RWPE1 (cell line): ENCODE measurements at regions not wholly inside any gene's neighbourhood (a gene's known extent, or its start where the extent isn't known, plus 50 kb on each side); places are given as distances from the start of the nearest gene placed in this dataset.

Experiments used
- CTCF ChIA-PET: fragments of 350-600 bp; sonication (Branson Sonifier 250); formaldehyde crosslinking; extraction: SDS; loops from one replicate; lab custom pipeline; 2021; lab: Yijun Ruan, JAX
- POLR2A ChIA-PET: fragments of 400-600 bp; formaldehyde crosslinking; extraction: SDS; loops from one replicate; lab custom pipeline; 2020; ENCODE audit warnings: antibody characterized with exemption; ENCODE audit not compliant: low non-redundant PET; lab: Yijun Ruan, JAX
- DNase-seq: peaks from one replicate; pipeline ENCODE4 v3.0.0; 2012; ENCODE audit warnings: low spot score
- H3K27ac ChIP-seq: fragments of 450-650 bp; 2 replicates; pipeline ENCODE4 v1.5.1; 2017
- CTCF ChIP-seq: fragments of 450-650 bp; conservative IDR thresholded peaks from 2 replicates; pipeline ENCODE4 v1.5.1; 2017; ENCODE audit warnings: low read depth, mild to moderate bottlenecking

GRCh38 chr5:135124128-135124527 is 90.1 kb upstream of the PITX1 start:
- H3K27ac ChIP-seq = no peak overlapping the region
- POLR2A ChIA-PET = no interaction called here
- CTCF ChIA-PET = interaction anchor here (0.6 kb wide), 2 partner anchors 42 to 58 kb away, joined by 3 to 4 read pairs; no protein-coding TSS in a partner anchor
- no peak for TF ChIP-seq CTCF
- no peak for DNase-seq

- CTCF ChIA-PET = no interaction called here
- POLR2A ChIA-PET = no interaction called here
- DNase-seq = no peak
- H3K27ac ChIP-seq = no peak overlapping the region
- no peak for TF ChIP-seq CTCF
These were observed 88.8 kb upstream of the PITX1 start for GRCh38 chr5:135122797-135123196.

GRCh38 chr5:135120951-135121350 is 86.9 kb upstream of the PITX1 start:
- CTCF ChIA-PET = no interaction called here
- DNase-seq = no peak
- POLR2A ChIA-PET = no interaction called here

GRCh38 chr5:135119481-135119880 is 85.5 kb upstream of the PITX1 start:
- no peak overlapping the region for H3K27ac ChIP-seq
- ChIA-PET CTCF (interaction anchor here (1.2 kb wide), 1 partner anchor 18 kb away, joined by 4 read pairs; no protein-coding TSS in a partner anchor), POLR2A (no interaction called here)
- no peak for TF ChIP-seq CTCF
- no peak for DNase-seq

More at GRCh38 chr5:135120951-135121350, 86.9 kb upstream of the PITX1 start:
- H3K27ac ChIP-seq = no peak overlapping the region
- TF ChIP-seq CTCF = no peak

GRCh38 chr5:135117590-135117989 is 83.6 kb upstream of the PITX1 start:
- CTCF ChIA-PET = no interaction called here
- no peak overlapping the region for H3K27ac ChIP-seq
- POLR2A ChIA-PET = no interaction called here
- TF ChIP-seq CTCF = no peak
- no peak for DNase-seq

GRCh38 chr5:135116160-135116561 is 82.1 kb upstream of the PITX1 start:
- no peak for TF ChIP-seq CTCF
- peak overlapping the region; percentile 64 for H3K27ac ChIP-seq
- DNase-seq = no peak
- POLR2A ChIA-PET = no interaction called here
- CTCF ChIA-PET = interaction anchor here (0.7 kb wide), 2 partner anchors 32 to 58 kb away, joined by 3 read pairs; no protein-coding TSS in a partner anchor

- no peak for DNase-seq
- ChIA-PET POLR2A (no interaction called here), CTCF (interaction anchor here (0.7 to 1.3 kb wide), 2 partner anchors 31 to 71 kb away, joined by 3 to 4 read pairs; no protein-coding TSS in a partner anchor)
- no peak for TF ChIP-seq CTCF
- peak overlapping the region; percentile 64 for H3K27ac ChIP-seq
These were observed 81.6 kb upstream of the PITX1 start for GRCh38 chr5:135115591-135115990.
